ENCODE measurements at regions not wholly inside any gene's neighbourhood (a gene's known extent, or its start where the extent isn't known, plus 50 kb on each side); places are given as distances from the start of the nearest gene placed in this dataset.

- Histone ChIP-seq H3K27me3 (ENCODE audit: control insufficient read depth in 1 of 2, insufficient read depth in 2 of 2, low read length in 2 of 2) (no peaks in the 10 kb centered on the region), H3K9me3 (ENCODE audit: control insufficient read depth in 2 of 2, insufficient read depth in 1 of 2, low read depth in 1 of 2, low read length in 1 of 2) (no peaks in the 10 kb centered on the region), H3K4me1 (ENCODE audit: control insufficient read depth in 2 of 2, insufficient read depth in 2 of 2, low read length in 1 of 2) (no peaks in the 10 kb centered on the region), H3K36me3 (ENCODE audit: control insufficient read depth in 2 of 2, insufficient read depth in 2 of 2, low read length in 1 of 2) (no peaks in the 10 kb centered on the region), H3K27ac (ENCODE audit: low read depth in 2 of 2, low read length in 1 of 2) (no peak overlapping the region), H3K4me3 (ENCODE audit: low read depth in 1 of 2, low read length in 2 of 2) (no peak overlapping the region)
- WGBS, 2 donors = 52 to 66% methylated on average over 4 of the region's 4 CpGs
Observed at GRCh38 chr11:90823446-90823845, 600.6 kb upstream of the CHORDC1 start.

DNA sequence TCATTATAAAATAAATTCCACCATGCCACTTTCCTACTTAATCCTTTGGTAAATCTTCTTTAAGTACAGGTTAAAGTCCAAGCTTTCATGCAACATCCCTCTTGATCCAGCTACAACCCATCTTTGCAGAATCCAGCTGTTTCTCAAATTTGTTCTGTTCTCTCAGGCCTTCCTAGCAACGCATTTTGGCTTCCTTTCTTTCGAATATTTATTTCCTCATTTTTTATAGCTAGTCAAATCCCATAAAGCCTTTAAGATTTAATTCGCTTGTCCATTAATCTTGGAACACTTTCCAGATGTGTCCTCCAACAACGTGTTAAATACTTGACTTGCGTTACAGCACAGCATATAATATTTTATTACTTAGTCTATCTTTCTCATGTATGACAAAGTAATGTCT is 600.1 kb upstream of the CHORDC1 start:
- Histone ChIP-seq H3K9me3 (ENCODE audit: control insufficient read depth in 2 of 2, insufficient read depth in 1 of 2, low read depth in 1 of 2, low read length in 1 of 2) (no peaks in the 10 kb centered on the region), H3K4me1 (ENCODE audit: control insufficient read depth in 2 of 2, insufficient read depth in 2 of 2, low read length in 1 of 2) (no peaks in the 10 kb centered on the region), H3K36me3 (ENCODE audit: control insufficient read depth in 2 of 2, insufficient read depth in 2 of 2, low read length in 1 of 2) (no peaks in the 10 kb centered on the region), H3K27me3 (ENCODE audit: control insufficient read depth in 1 of 2, insufficient read depth in 2 of 2, low read length in 2 of 2) (no peaks in the 10 kb centered on the region), H3K27ac (ENCODE audit: low read depth in 2 of 2, low read length in 1 of 2) (no peak overlapping the region), H3K4me3 (ENCODE audit: low read depth in 1 of 2, low read length in 2 of 2) (no peak overlapping the region)
- 64 to 65% methylated on average over 5 of the region's 5 CpGs for WGBS, 2 donors

- H3K9me3 ChIP-seq (ENCODE audit: control insufficient read depth in 2 of 2, insufficient read depth in 1 of 2, low read depth in 1 of 2, low read length in 1 of 2) = no peaks in the 10 kb centered on the region
- 85 to 89% methylated on average over 1 of the region's 1 CpG for WGBS, 2 donors
- no peaks in the 10 kb centered on the region for H3K36me3 ChIP-seq (ENCODE audit: control insufficient read depth in 2 of 2, insufficient read depth in 2 of 2, low read length in 1 of 2)
- no peak overlapping the region for H3K27ac ChIP-seq (ENCODE audit: low read depth in 2 of 2, low read length in 1 of 2)
- no peaks in the 10 kb centered on the region for H3K4me1 ChIP-seq (ENCODE audit: control insufficient read depth in 2 of 2, insufficient read depth in 2 of 2, low read length in 1 of 2)
- no peak overlapping the region for H3K4me3 ChIP-seq (ENCODE audit: low read depth in 1 of 2, low read length in 2 of 2)
- no peaks in the 10 kb centered on the region for H3K27me3 ChIP-seq (ENCODE audit: control insufficient read depth in 1 of 2, insufficient read depth in 2 of 2, low read length in 2 of 2)
Observed at GRCh38 chr11:90818196-90818745, 595.4 kb upstream of the CHORDC1 start.

DNA sequence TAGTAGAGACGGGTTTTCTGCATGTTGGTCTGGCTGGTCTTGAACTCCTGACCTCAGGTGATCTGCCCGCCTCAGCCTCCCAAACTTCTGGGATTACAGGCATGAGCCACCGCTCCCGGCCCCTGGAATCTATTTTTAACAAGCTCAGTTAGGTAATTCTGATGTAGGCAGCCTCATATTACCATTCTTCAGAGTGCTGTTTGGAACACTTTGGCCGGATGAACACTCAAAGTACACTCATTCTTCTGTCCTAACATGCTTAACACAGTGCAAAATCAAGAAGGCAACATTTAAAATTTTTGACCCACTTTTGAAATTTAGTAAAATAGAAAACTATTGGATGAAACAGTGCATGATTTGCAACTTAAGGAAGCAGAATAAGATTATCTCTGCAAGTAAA is 586.7 kb upstream of the CHORDC1 start:
- no peaks in the 10 kb centered on the region for H3K9me3 ChIP-seq (ENCODE audit: control insufficient read depth in 2 of 2, insufficient read depth in 1 of 2, low read depth in 1 of 2, low read length in 1 of 2)
- H3K4me1 ChIP-seq (ENCODE audit: control insufficient read depth in 2 of 2, insufficient read depth in 2 of 2, low read length in 1 of 2) = no peaks in the 10 kb centered on the region
- no peaks in the 10 kb centered on the region for H3K27me3 ChIP-seq (ENCODE audit: control insufficient read depth in 1 of 2, insufficient read depth in 2 of 2, low read length in 2 of 2)
- WGBS, 2 donors = 78 to 83% methylated on average over 5 of the region's 5 CpGs
- no peak overlapping the region for H3K4me3 ChIP-seq (ENCODE audit: low read depth in 1 of 2, low read length in 2 of 2)
- no peak overlapping the region for H3K27ac ChIP-seq (ENCODE audit: low read depth in 2 of 2, low read length in 1 of 2)
- H3K36me3 ChIP-seq (ENCODE audit: control insufficient read depth in 2 of 2, insufficient read depth in 2 of 2, low read length in 1 of 2) = no peaks in the 10 kb centered on the region

DNA sequence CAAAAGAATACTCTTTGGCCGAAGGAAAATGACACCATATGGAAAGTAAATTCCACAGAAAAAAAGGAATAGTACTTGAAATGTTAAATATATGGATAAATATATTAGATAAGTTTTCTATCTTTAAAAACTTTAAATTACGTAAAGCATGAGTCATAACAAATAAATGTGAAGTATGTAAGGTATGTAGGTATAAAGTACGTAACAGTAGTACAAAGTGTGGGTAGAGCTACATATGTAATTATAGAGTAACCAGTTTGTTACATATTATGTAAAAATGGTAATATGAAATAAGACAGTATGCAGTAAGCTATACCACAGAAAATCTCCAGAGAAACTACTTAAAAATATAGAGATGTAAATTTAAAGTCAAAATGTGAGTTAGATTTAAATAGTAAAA is 582.3 kb upstream of the CHORDC1 start:
- WGBS, 2 donors = 81 to 82% methylated on average over 3 of the region's 3 CpGs
- H3K9me3 ChIP-seq (ENCODE audit: control insufficient read depth in 2 of 2, insufficient read depth in 1 of 2, low read depth in 1 of 2, low read length in 1 of 2) = no peaks in the 10 kb centered on the region
- H3K27ac ChIP-seq (ENCODE audit: low read depth in 2 of 2, low read length in 1 of 2) = no peak overlapping the region
- H3K4me3 ChIP-seq (ENCODE audit: low read depth in 1 of 2, low read length in 2 of 2) = no peak overlapping the region
- H3K36me3 ChIP-seq (ENCODE audit: control insufficient read depth in 2 of 2, insufficient read depth in 2 of 2, low read length in 1 of 2) = no peaks in the 10 kb centered on the region
- H3K27me3 ChIP-seq (ENCODE audit: control insufficient read depth in 1 of 2, insufficient read depth in 2 of 2, low read length in 2 of 2) = no peaks in the 10 kb centered on the region
- H3K4me1 ChIP-seq (ENCODE audit: control insufficient read depth in 2 of 2, insufficient read depth in 2 of 2, low read length in 1 of 2) = no peaks in the 10 kb centered on the region

GRCh38 chr11:90803831-90804230 is 581.0 kb upstream of the CHORDC1 start:
- 70 to 73% methylated on average over 7 of the region's 7 CpGs for WGBS, 2 donors
- H3K27ac ChIP-seq (ENCODE audit: low read depth in 2 of 2, low read length in 1 of 2) = no peak overlapping the region
- no peaks in the 10 kb centered on the region for H3K27me3 ChIP-seq (ENCODE audit: control insufficient read depth in 1 of 2, insufficient read depth in 2 of 2, low read length in 2 of 2)

GRCh38 chr11:90803366-90803765 is 580.5 kb upstream of the CHORDC1 start:
- 42 to 48% methylated on average over 3 of the region's 3 CpGs for WGBS, 2 donors

More at GRCh38 chr11:90803831-90804230, 581.0 kb upstream of the CHORDC1 start:
- Histone ChIP-seq H3K9me3 (ENCODE audit: control insufficient read depth in 2 of 2, insufficient read depth in 1 of 2, low read depth in 1 of 2, low read length in 1 of 2) (no peaks in the 10 kb centered on the region), H3K36me3 (ENCODE audit: control insufficient read depth in 2 of 2, insufficient read depth in 2 of 2, low read length in 1 of 2) (no peaks in the 10 kb centered on the region), H3K4me3 (ENCODE audit: low read depth in 1 of 2, low read length in 2 of 2) (no peak overlapping the region), H3K4me1 (ENCODE audit: control insufficient read depth in 2 of 2, insufficient read depth in 2 of 2, low read length in 1 of 2) (no peaks in the 10 kb centered on the region)

DNA sequence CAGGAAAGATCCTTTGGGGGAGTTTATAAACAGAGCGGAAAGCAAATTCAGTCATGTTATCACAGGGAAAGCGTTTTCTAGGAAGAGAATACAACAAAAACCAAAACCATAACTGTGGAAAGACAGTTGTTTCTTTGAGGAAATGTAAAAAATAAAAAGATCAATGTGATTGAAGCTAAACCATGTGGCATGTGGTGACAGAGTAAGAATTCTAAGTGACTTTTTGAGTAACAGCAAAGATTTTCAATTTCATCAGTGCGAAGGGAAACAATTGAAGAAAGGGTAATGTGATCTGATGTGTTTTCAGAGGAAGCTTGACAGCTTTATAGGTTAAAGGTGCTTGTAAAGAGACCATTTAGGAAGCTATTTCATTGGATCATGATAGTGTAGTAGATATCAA is 575.9 kb upstream of the CHORDC1 start:
- Histone ChIP-seq H3K27me3 (ENCODE audit: control insufficient read depth in 1 of 2, insufficient read depth in 2 of 2, low read length in 2 of 2) (no peaks in the 10 kb centered on the region), H3K36me3 (ENCODE audit: control insufficient read depth in 2 of 2, insufficient read depth in 2 of 2, low read length in 1 of 2) (no peaks in the 10 kb centered on the region), H3K9me3 (ENCODE audit: control insufficient read depth in 2 of 2, insufficient read depth in 1 of 2, low read depth in 1 of 2, low read length in 1 of 2) (peaks cover 0 to 4% of the 10 kb centered on the region in 2 donors), H3K4me3 (ENCODE audit: low read depth in 1 of 2, low read length in 2 of 2) (no peak overlapping the region), H3K27ac (ENCODE audit: low read depth in 2 of 2, low read length in 1 of 2) (no peak overlapping the region), H3K4me1 (ENCODE audit: control insufficient read depth in 2 of 2, insufficient read depth in 2 of 2, low read length in 1 of 2) (no peaks in the 10 kb centered on the region)
- WGBS, 2 donors = 72 to 73% methylated on average over 3 of the region's 3 CpGs

More at GRCh38 chr11:90803366-90803765, 580.5 kb upstream of the CHORDC1 start:
- Histone ChIP-seq H3K9me3 (ENCODE audit: control insufficient read depth in 2 of 2, insufficient read depth in 1 of 2, low read depth in 1 of 2, low read length in 1 of 2) (no peaks in the 10 kb centered on the region), H3K36me3 (ENCODE audit: control insufficient read depth in 2 of 2, insufficient read depth in 2 of 2, low read length in 1 of 2) (no peaks in the 10 kb centered on the region), H3K27ac (ENCODE audit: low read depth in 2 of 2, low read length in 1 of 2) (no peak overlapping the region), H3K4me1 (ENCODE audit: control insufficient read depth in 2 of 2, insufficient read depth in 2 of 2, low read length in 1 of 2) (no peaks in the 10 kb centered on the region), H3K4me3 (ENCODE audit: low read depth in 1 of 2, low read length in 2 of 2) (no peak overlapping the region), H3K27me3 (ENCODE audit: control insufficient read depth in 1 of 2, insufficient read depth in 2 of 2, low read length in 2 of 2) (no peaks in the 10 kb centered on the region)

- 67 to 73% methylated on average over 4 of the region's 4 CpGs for WGBS, 2 donors
- Histone ChIP-seq H3K4me3 (ENCODE audit: low read depth in 1 of 2, low read length in 2 of 2) (no peak overlapping the region), H3K4me1 (ENCODE audit: control insufficient read depth in 2 of 2, insufficient read depth in 2 of 2, low read length in 1 of 2) (no peaks in the 10 kb centered on the region), H3K9me3 (ENCODE audit: control insufficient read depth in 2 of 2, insufficient read depth in 1 of 2, low read depth in 1 of 2, low read length in 1 of 2) (peaks cover 0 to 4% of the 10 kb centered on the region in 2 donors), H3K27ac (ENCODE audit: low read depth in 2 of 2, low read length in 1 of 2) (no peak overlapping the region), H3K27me3 (ENCODE audit: control insufficient read depth in 1 of 2, insufficient read depth in 2 of 2, low read length in 2 of 2) (no peaks in the 10 kb centered on the region), H3K36me3 (ENCODE audit: control insufficient read depth in 2 of 2, insufficient read depth in 2 of 2, low read length in 1 of 2) (no peaks in the 10 kb centered on the region)
Observed at GRCh38 chr11:90795746-90796145, 572.9 kb upstream of the CHORDC1 start.

GRCh38 chr11:90788961-90789360 is 566.1 kb upstream of the CHORDC1 start:
- no peaks in the 10 kb centered on the region for H3K36me3 ChIP-seq (ENCODE audit: control insufficient read depth in 2 of 2, insufficient read depth in 2 of 2, low read length in 1 of 2)
- no peaks in the 10 kb centered on the region for H3K9me3 ChIP-seq (ENCODE audit: control insufficient read depth in 2 of 2, insufficient read depth in 1 of 2, low read depth in 1 of 2, low read length in 1 of 2)
- 76 to 79% methylated on average over 3 of the region's 3 CpGs for WGBS, 2 donors
- H3K27ac ChIP-seq (ENCODE audit: low read depth in 2 of 2, low read length in 1 of 2) = no peak overlapping the region
- H3K4me3 ChIP-seq (ENCODE audit: low read depth in 1 of 2, low read length in 2 of 2) = no peak overlapping the region
- H3K4me1 ChIP-seq (ENCODE audit: control insufficient read depth in 2 of 2, insufficient read depth in 2 of 2, low read length in 1 of 2) = no peaks in the 10 kb centered on the region
- no peaks in the 10 kb centered on the region for H3K27me3 ChIP-seq (ENCODE audit: control insufficient read depth in 1 of 2, insufficient read depth in 2 of 2, low read length in 2 of 2)

Measured in esophagus (tissue), 2 donors.